HFFc6 (cell line): ENCODE measurements at regions not wholly inside any gene's neighbourhood (a gene's known extent, or its start where the extent isn't known, plus 50 kb on each side); places are given as distances from the start of the nearest gene placed in this dataset.
"Not testable (repeated sequence)": the region's sequence is repeated elsewhere in the genome, so short reads cannot be mapped to it uniquely, and the experiment has no call there.

Source experiments
- DNase-seq: peaks from one replicate; pipeline ENCODE4 v3.0.0-alpha.2; 2018
- H3K27ac Mint-ChIP-seq: 2 replicates; pipeline ENCODE4 v1.8.0; 2020; ENCODE audit warnings: mild to moderate bottlenecking, mixed read lengths
- H3K27me3 Mint-ChIP-seq: 2 replicates; pipeline ENCODE4 v1.8.0; 2021; ENCODE audit warnings: mild to moderate bottlenecking, moderate library complexity, mixed read lengths; ENCODE audit not compliant: insufficient read depth
- H3K36me3 Mint-ChIP-seq: 2 replicates; pipeline ENCODE4 v1.8.0; 2021; ENCODE audit warnings: low read depth, mixed read lengths
- H3K4me1 Mint-ChIP-seq: 2 replicates; pipeline ENCODE4 v1.8.0; 2020; ENCODE audit warnings: low read depth, mixed read lengths
- H3K4me3 Mint-ChIP-seq: 2 replicates; pipeline ENCODE4 v1.8.0; 2020; ENCODE audit warnings: mild to moderate bottlenecking, moderate library complexity, mixed read lengths
- H3K9me3 Mint-ChIP-seq: 2 replicates; pipeline ENCODE4 v1.8.0; 2020; ENCODE audit warnings: mild to moderate bottlenecking, mixed read lengths
- TF ChIP-seq, protein P1 (sequence below): fragments of 200-600 bp; sonication (generic); IDR thresholded peaks from 2 replicates; pipeline ENCODE4 v1.5.0; 2021; ENCODE audit warnings: antibody characterized with exemption, mild to moderate bottlenecking

DNA sequence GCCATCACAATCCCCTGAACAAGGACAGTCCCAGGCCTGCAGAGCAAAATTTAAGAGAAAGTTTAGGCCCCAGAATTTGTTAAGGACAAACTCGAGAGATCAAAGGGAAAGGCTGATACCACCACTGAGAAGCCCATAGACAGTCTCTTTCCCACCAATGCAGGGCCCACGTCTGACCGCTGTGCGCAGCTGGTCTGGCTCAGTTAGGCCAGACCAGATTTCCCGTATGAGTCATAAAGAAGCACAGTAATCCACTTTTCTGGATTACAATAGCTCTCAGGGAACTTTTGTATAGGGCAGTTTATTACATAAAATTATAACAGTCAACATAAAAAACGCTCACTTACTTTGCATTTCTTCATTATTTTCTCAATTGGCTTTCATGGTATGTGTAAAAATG is 259.5 kb downstream of the RCHY1 start:
- Mint-ChIP-seq H3K9me3 (peaks cover 28% of the 10 kb centered on the region), H3K27me3 (peaks cover 1% of the 10 kb centered on the region; the same call in 1 of the 2 replicates), H3K4me1 (no peaks in the 10 kb centered on the region), H3K36me3 (peaks cover 5% of the 10 kb centered on the region; the same call in 1 of the 2 replicates), H3K27ac (no peak overlapping the region), H3K4me3 (no peak overlapping the region)
- TF ChIP-seq, protein P1, sequence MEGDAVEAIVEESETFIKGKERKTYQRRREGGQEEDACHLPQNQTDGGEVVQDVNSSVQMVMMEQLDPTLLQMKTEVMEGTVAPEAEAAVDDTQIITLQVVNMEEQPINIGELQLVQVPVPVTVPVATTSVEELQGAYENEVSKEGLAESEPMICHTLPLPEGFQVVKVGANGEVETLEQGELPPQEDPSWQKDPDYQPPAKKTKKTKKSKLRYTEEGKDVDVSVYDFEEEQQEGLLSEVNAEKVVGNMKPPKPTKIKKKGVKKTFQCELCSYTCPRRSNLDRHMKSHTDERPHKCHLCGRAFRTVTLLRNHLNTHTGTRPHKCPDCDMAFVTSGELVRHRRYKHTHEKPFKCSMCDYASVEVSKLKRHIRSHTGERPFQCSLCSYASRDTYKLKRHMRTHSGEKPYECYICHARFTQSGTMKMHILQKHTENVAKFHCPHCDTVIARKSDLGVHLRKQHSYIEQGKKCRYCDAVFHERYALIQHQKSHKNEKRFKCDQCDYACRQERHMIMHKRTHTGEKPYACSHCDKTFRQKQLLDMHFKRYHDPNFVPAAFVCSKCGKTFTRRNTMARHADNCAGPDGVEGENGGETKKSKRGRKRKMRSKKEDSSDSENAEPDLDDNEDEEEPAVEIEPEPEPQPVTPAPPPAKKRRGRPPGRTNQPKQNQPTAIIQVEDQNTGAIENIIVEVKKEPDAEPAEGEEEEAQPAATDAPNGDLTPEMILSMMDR: no peak
- no peak for DNase-seq

DNA sequence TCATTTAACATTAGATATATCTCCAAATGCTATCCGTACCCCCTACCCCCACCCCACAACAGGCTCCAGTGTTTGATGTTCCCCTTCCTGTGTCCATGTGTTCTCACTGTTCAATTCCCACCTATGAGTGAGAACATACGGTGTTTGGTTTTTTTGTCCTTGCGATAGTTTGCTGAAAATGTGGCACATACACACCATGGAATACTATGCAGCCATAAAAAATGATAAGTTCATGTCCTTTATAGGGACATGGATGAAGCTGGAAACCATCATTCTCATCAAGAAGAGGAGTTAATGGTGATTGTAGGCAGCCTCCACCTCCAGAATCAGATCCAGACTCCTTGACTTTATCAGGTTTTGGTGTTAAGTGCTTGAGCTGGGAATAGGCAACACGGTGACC is 261.1 kb downstream of the RCHY1 start:
- H3K4me3 Mint-ChIP-seq, H3K36me3 Mint-ChIP-seq, DNase-seq, H3K4me1 Mint-ChIP-seq, H3K27ac Mint-ChIP-seq, H3K27me3 Mint-ChIP-seq: not testable (repeated sequence)
- H3K9me3 Mint-ChIP-seq: peaks cover 18% of the 10 kb centered on the region

DNA sequence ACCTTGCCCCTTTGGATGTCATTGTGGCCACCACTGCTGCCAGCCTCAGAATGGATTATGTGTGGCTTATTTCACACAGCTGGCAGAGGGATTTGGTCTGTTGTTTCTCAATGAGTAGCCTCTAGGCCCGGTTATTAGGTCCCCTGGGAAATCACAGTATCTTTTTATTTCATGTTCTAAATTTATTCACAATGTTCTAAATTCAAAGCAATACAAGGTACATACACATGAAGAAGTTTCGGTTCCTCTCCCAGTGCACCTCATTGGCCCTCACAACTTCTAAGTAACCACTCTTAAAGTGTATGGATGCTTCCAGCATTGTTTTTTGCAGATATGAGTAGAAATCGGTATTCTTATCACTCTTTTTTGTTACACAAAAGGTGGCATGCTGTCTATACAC is 262.7 kb downstream of the RCHY1 start:
- Mint-ChIP-seq H3K27me3 (no peaks in the 10 kb centered on the region; the same call in 1 of the 2 replicates), H3K36me3 (no peaks in the 10 kb centered on the region), H3K4me1 (no peaks in the 10 kb centered on the region), H3K4me3 (no peak overlapping the region), H3K9me3 (peaks cover 16% of the 10 kb centered on the region), H3K27ac (no peak overlapping the region)
- no peak for DNase-seq
- TF ChIP-seq, protein P1: no peak

DNA sequence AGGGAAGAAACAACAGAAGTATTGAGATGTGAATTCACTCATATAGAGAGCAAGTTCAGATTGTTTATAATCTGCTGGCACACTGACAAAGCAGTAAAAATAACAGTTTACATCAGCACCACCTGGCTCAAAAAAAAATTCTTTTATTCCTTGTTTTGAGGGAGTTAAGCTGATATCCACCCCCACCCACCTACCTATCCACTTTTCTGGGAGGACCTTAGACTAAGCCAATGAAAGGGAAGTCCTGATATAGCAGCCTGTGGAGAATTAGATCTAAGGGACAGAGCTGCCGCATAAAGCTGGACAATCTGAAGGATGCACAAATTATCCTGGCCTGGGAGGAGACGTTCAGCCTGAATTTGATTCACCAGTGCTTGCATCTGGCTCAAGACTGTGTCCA is 264.5 kb downstream of the RCHY1 start:
- no peaks in the 10 kb centered on the region for H3K36me3 Mint-ChIP-seq
- no peaks in the 10 kb centered on the region; the same call in 1 of the 2 replicates for H3K27me3 Mint-ChIP-seq
- no peak overlapping the region for H3K27ac Mint-ChIP-seq
- H3K4me3 Mint-ChIP-seq: no peak overlapping the region
- H3K4me1 Mint-ChIP-seq: no peaks in the 10 kb centered on the region
- TF ChIP-seq, protein P1: no peak
- DNase-seq: no peak
- peaks cover 16% of the 10 kb centered on the region for H3K9me3 Mint-ChIP-seq

DNA sequence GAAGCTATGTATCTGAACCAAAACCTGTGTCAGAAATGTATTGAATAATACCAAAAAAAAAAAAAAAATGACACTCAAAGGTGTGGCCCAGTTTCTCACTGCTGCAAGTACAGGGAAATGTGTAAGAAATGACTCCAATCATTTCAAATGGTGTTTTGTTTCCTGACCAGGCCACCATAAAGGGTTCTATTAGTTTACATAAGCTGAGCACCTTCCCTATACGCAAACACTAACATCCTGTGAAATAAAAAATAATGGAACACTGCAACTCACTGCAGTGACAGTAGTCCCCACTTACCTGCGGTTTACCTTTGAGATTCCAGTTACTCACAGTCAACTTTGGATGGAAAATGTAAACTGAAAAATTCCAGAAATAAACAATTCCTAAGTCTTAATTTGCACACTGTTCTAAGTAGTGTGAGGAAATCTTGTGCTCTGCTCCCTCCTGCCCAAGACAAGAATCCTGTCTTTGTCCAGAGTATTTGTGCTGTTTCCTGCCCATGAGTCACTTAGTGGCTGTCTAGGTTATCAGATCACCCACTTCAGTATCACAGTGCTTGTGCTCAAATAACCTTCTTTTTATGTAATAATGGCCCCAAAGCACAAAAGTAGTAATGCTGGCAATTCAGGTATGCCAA is 265.3 kb downstream of the RCHY1 start:
- no peak for DNase-seq
- Mint-ChIP-seq H3K36me3 (no peaks in the 10 kb centered on the region), H3K4me3 (no peak overlapping the region), H3K9me3 (peaks cover 15% of the 10 kb centered on the region), H3K4me1 (no peaks in the 10 kb centered on the region), H3K27ac (no peak overlapping the region), H3K27me3 (no peaks in the 10 kb centered on the region; the same call in 1 of the 2 replicates)
- TF ChIP-seq, protein P1: no peak

DNA sequence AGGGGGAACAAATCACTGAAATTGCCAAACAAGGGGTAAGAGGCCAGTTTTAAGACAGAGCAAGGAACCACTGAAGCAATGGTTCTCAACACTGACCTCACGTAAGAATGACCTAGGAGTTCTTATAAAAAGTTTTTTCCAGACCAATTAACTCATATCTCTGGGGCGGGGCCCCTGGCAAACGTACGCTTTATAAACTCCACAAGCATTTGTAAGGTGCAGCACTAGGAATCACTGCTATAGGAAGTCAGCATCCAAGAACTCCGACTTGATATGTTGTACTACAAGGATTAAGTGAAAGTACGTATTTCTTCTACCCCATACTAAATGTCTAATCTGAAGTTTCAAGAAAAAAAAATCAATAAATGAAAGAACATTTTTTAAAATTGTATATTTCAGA is 269.9 kb downstream of the RCHY1 start:
- Mint-ChIP-seq H3K36me3 (no peaks in the 10 kb centered on the region), H3K4me1 (no peaks in the 10 kb centered on the region), H3K4me3 (no peak overlapping the region), H3K9me3 (peaks cover 13% of the 10 kb centered on the region), H3K27me3 (no peaks in the 10 kb centered on the region), H3K27ac (no peak overlapping the region)
- DNase-seq: no peak
- TF ChIP-seq, protein P1: no peak
